ENCODE measurements at regions not wholly inside any gene's neighbourhood (a gene's known extent, or its start where the extent isn't known, plus 50 kb on each side); places are given as distances from the start of the nearest gene placed in this dataset.

DNA sequence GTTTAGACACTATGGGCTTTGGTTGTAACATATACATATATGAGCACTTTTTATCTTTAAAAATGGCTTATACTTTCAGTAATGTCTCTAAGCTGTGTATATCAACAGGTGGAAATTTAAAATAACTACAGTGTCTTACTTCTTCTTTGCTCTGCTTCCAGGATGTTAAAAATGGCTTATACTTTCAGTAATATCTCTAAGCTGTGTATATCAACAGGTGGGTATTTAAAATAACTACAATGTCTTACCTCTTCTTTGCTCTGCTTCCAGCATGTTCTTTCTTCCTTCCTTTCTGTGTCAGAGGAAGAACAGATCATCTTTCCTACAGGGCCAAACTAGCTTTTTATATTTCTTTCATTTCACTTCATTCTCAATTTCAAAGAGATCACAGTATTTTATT lies 689.6 kb downstream of the EPHA4 start:
- Histone ChIP-seq H3K36me3 (ENCODE audit: insufficient read depth, low read length) (no peaks in the 10 kb centered on the region), H3K9me3 (replicated peaks; ENCODE audit: low read length) (no peaks in the 10 kb centered on the region), H3K4me3 (ENCODE audit: low read length) (no peak overlapping the region), H3K9ac (ENCODE audit: low read depth, low read length) (no peak overlapping the region), H3K4me1 (ENCODE audit: control insufficient read depth, insufficient read depth, low read length) (no peaks in the 10 kb centered on the region), H3K4me2 (ENCODE audit: low read length) (no peak overlapping the region), H3K27me3 (ENCODE audit: control insufficient read depth, insufficient read depth, low read length) (no peaks in the 10 kb centered on the region)

DNA sequence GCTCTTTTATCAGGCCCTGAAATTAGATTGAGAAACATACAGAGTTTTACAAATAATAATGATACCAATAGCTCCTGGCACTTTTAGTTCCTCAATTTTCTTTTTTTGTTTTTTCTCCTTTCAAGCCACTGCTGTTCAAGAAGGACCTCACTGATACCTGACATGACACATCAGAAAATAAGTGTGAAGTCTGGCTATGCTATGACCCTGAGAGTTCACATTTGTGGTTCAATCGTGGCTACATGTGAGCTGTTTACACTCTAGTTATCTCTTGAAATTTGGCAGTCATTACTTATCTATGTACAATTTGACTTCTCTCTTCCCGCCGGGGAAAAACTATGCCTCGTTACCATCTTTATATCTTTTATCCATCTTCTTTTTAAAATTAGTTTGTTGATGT lies 686.5 kb downstream of the EPHA4 start:
- Histone ChIP-seq H3K36me3 (ENCODE audit: insufficient read depth, low read length) (no peaks in the 10 kb centered on the region), H3K4me3 (ENCODE audit: low read length) (no peak overlapping the region)

GRCh38 chr2:220887271-220887870 lies 684.7 kb downstream of the EPHA4 start:
- Histone ChIP-seq H3K4me1 (ENCODE audit: control insufficient read depth, insufficient read depth, low read length) (peaks cover 8% of the 10 kb centered on the region), H3K4me3 (ENCODE audit: low read length) (no peak overlapping the region), H3K9me3 (replicated peaks; ENCODE audit: low read length) (no peaks in the 10 kb centered on the region), H3K4me2 (ENCODE audit: low read length) (no peak overlapping the region), H3K36me3 (ENCODE audit: insufficient read depth, low read length) (no peaks in the 10 kb centered on the region), H3K27me3 (ENCODE audit: control insufficient read depth, insufficient read depth, low read length) (no peaks in the 10 kb centered on the region), H3K9ac (ENCODE audit: low read depth, low read length) (no peak overlapping the region)

More for the DNA sequence above, 686.5 kb downstream of the EPHA4 start:
- H3K27me3 ChIP-seq (ENCODE audit: control insufficient read depth, insufficient read depth, low read length) = no peaks in the 10 kb centered on the region
- H3K9me3 ChIP-seq (replicated peaks; ENCODE audit: low read length) = no peaks in the 10 kb centered on the region
- H3K4me1 ChIP-seq (ENCODE audit: control insufficient read depth, insufficient read depth, low read length) = no peaks in the 10 kb centered on the region
- no peak overlapping the region for H3K4me2 ChIP-seq (ENCODE audit: low read length)
- no peak overlapping the region for H3K9ac ChIP-seq (ENCODE audit: low read depth, low read length)

GRCh38 chr2:220887876-220888275 lies 684.2 kb downstream of the EPHA4 start:
- Histone ChIP-seq H3K4me2 (ENCODE audit: low read length) (no peak overlapping the region), H3K36me3 (ENCODE audit: insufficient read depth, low read length) (no peaks in the 10 kb centered on the region), H3K9ac (ENCODE audit: low read depth, low read length) (no peak overlapping the region), H3K27me3 (ENCODE audit: control insufficient read depth, insufficient read depth, low read length) (no peaks in the 10 kb centered on the region), H3K9me3 (replicated peaks; ENCODE audit: low read length) (no peaks in the 10 kb centered on the region), H3K4me3 (ENCODE audit: low read length) (no peak overlapping the region), H3K4me1 (ENCODE audit: control insufficient read depth, insufficient read depth, low read length) (peaks cover 8% of the 10 kb centered on the region)

GRCh38 chr2:220890931-220891330 lies 681.2 kb downstream of the EPHA4 start:
- Histone ChIP-seq H3K4me2 (ENCODE audit: low read length) (no peak overlapping the region), H3K9me3 (replicated peaks; ENCODE audit: low read length) (no peaks in the 10 kb centered on the region), H3K27me3 (ENCODE audit: control insufficient read depth, insufficient read depth, low read length) (no peaks in the 10 kb centered on the region), H3K4me1 (ENCODE audit: control insufficient read depth, insufficient read depth, low read length) (peaks cover 14% of the 10 kb centered on the region), H3K9ac (ENCODE audit: low read depth, low read length) (no peak overlapping the region), H3K36me3 (ENCODE audit: insufficient read depth, low read length) (no peaks in the 10 kb centered on the region), H3K4me3 (ENCODE audit: low read length) (no peak overlapping the region)

- H3K9me3 ChIP-seq (replicated peaks; ENCODE audit: low read length) = no peaks in the 10 kb centered on the region
Measured at GRCh38 chr2:220891405-220891804, 680.7 kb downstream of the EPHA4 start.

GRCh38 chr2:220892018-220892634 lies 680.0 kb downstream of the EPHA4 start:
- H3K9me3 ChIP-seq (replicated peaks; ENCODE audit: low read length) = no peaks in the 10 kb centered on the region
- H3K4me3 ChIP-seq (ENCODE audit: low read length) = no peak overlapping the region
- peaks cover 14% of the 10 kb centered on the region for H3K4me1 ChIP-seq (ENCODE audit: control insufficient read depth, insufficient read depth, low read length)
- H3K9ac ChIP-seq (ENCODE audit: low read depth, low read length) = no peak overlapping the region
- H3K36me3 ChIP-seq (ENCODE audit: insufficient read depth, low read length) = no peaks in the 10 kb centered on the region
- H3K27me3 ChIP-seq (ENCODE audit: control insufficient read depth, insufficient read depth, low read length) = no peaks in the 10 kb centered on the region
- H3K4me2 ChIP-seq (ENCODE audit: low read length) = peak overlapping the region; percentile 12

More at GRCh38 chr2:220891405-220891804, 680.7 kb downstream of the EPHA4 start:
- Histone ChIP-seq H3K4me1 (ENCODE audit: control insufficient read depth, insufficient read depth, low read length) (peaks cover 14% of the 10 kb centered on the region), H3K27me3 (ENCODE audit: control insufficient read depth, insufficient read depth, low read length) (no peaks in the 10 kb centered on the region), H3K4me3 (ENCODE audit: low read length) (no peak overlapping the region), H3K36me3 (ENCODE audit: insufficient read depth, low read length) (no peaks in the 10 kb centered on the region), H3K4me2 (ENCODE audit: low read length) (no peak overlapping the region), H3K9ac (ENCODE audit: low read depth, low read length) (no peak overlapping the region)

- H3K9me3 ChIP-seq (replicated peaks; ENCODE audit: low read length) = no peaks in the 10 kb centered on the region
- peaks cover 14% of the 10 kb centered on the region for H3K4me1 ChIP-seq (ENCODE audit: control insufficient read depth, insufficient read depth, low read length)
- H3K4me3 ChIP-seq (ENCODE audit: low read length) = no peak overlapping the region
- H3K9ac ChIP-seq (ENCODE audit: low read depth, low read length) = no peak overlapping the region
- H3K36me3 ChIP-seq (ENCODE audit: insufficient read depth, low read length) = no peaks in the 10 kb centered on the region
- H3K4me2 ChIP-seq (ENCODE audit: low read length) = no peak overlapping the region
- no peaks in the 10 kb centered on the region for H3K27me3 ChIP-seq (ENCODE audit: control insufficient read depth, insufficient read depth, low read length)
Measured at GRCh38 chr2:220893411-220893810, 678.7 kb downstream of the EPHA4 start.

GRCh38 chr2:220894069-220894468 lies 678.0 kb downstream of the EPHA4 start:
- Histone ChIP-seq H3K4me2 (ENCODE audit: low read length) (no peak overlapping the region), H3K4me1 (ENCODE audit: control insufficient read depth, insufficient read depth, low read length) (peaks cover 14% of the 10 kb centered on the region), H3K36me3 (ENCODE audit: insufficient read depth, low read length) (no peaks in the 10 kb centered on the region), H3K4me3 (ENCODE audit: low read length) (no peak overlapping the region), H3K27me3 (ENCODE audit: control insufficient read depth, insufficient read depth, low read length) (no peaks in the 10 kb centered on the region), H3K9ac (ENCODE audit: low read depth, low read length) (no peak overlapping the region), H3K9me3 (replicated peaks; ENCODE audit: low read length) (no peaks in the 10 kb centered on the region)

DNA sequence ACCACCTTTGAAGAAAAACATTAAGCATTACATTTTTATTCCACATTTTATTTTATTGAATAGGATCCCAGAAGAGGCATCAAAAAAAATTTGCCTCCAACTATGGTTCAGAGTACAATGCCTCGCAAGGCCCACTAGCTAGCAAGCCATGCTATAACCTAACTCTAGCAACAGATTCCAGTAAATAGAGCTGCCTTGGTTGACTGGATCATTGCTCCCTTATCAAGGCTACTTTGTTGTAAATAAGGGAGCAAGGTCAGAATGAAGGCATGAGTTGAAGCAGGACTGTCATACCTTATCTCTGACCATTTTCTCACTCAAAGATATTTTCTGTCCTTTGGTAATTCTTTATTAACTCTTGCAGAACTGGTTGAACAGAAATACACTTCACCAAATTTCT lies 672.6 kb downstream of the EPHA4 start:
- no peak overlapping the region for H3K4me3 ChIP-seq (ENCODE audit: low read length)
- H3K27me3 ChIP-seq (ENCODE audit: control insufficient read depth, insufficient read depth, low read length) = no peaks in the 10 kb centered on the region
- H3K4me2 ChIP-seq (ENCODE audit: low read length) = no peak overlapping the region
- no peaks in the 10 kb centered on the region for H3K9me3 ChIP-seq (replicated peaks; ENCODE audit: low read length)
- no peak overlapping the region for H3K9ac ChIP-seq (ENCODE audit: low read depth, low read length)
- no peaks in the 10 kb centered on the region for H3K4me1 ChIP-seq (ENCODE audit: control insufficient read depth, insufficient read depth, low read length)
- H3K36me3 ChIP-seq (ENCODE audit: insufficient read depth, low read length) = no peaks in the 10 kb centered on the region

- no peak overlapping the region for H3K4me3 ChIP-seq (ENCODE audit: low read length)
- H3K9me3 ChIP-seq (replicated peaks; ENCODE audit: low read length) = no peaks in the 10 kb centered on the region
- no peak overlapping the region for H3K4me2 ChIP-seq (ENCODE audit: low read length)
- no peaks in the 10 kb centered on the region for H3K4me1 ChIP-seq (ENCODE audit: control insufficient read depth, insufficient read depth, low read length)
- H3K9ac ChIP-seq (ENCODE audit: low read depth, low read length) = no peak overlapping the region
- no peaks in the 10 kb centered on the region for H3K27me3 ChIP-seq (ENCODE audit: control insufficient read depth, insufficient read depth, low read length)
- no peaks in the 10 kb centered on the region for H3K36me3 ChIP-seq (ENCODE audit: insufficient read depth, low read length)
Measured at GRCh38 chr2:220904015-220904414, 668.1 kb downstream of the EPHA4 start.

GRCh38 chr2:220913384-220913783 lies 658.7 kb downstream of the EPHA4 start:
- no peaks in the 10 kb centered on the region for H3K36me3 ChIP-seq (ENCODE audit: insufficient read depth, low read length)
- H3K27me3 ChIP-seq (ENCODE audit: control insufficient read depth, insufficient read depth, low read length) = no peaks in the 10 kb centered on the region
- no peak overlapping the region for H3K9ac ChIP-seq (ENCODE audit: low read depth, low read length)
- H3K4me3 ChIP-seq (ENCODE audit: low read length) = no peak overlapping the region
- H3K4me2 ChIP-seq (ENCODE audit: low read length) = no peak overlapping the region
- H3K4me1 ChIP-seq (ENCODE audit: control insufficient read depth, insufficient read depth, low read length) = no peaks in the 10 kb centered on the region
- H3K9me3 ChIP-seq (replicated peaks; ENCODE audit: low read length) = no peaks in the 10 kb centered on the region
